ENCODE measurements at regions not wholly inside any gene's neighbourhood (a gene's known extent, or its start where the extent isn't known, plus 50 kb on each side); places are given as distances from the start of the nearest gene placed in this dataset.
"Not testable (repeated sequence)": the region's sequence is repeated elsewhere in the genome, so short reads cannot be mapped to it uniquely, and the experiment has no call there.

GRCh38 chr1:193905288-193906085 is 719.1 kb upstream of the B3GALT2 start:
- DNase-seq (ENCODE audit: low read depth in 1 of 2, low spot score in 1 of 2) = no peak

- no peak for DNase-seq (ENCODE audit: low read depth in 1 of 2, low spot score in 1 of 2)
Observed at GRCh38 chr1:193891788-193892187, 705.4 kb upstream of the B3GALT2 start.

- no peak for DNase-seq (ENCODE audit: low read depth in 1 of 2, low spot score in 1 of 2)
Observed at GRCh38 chr1:193890935-193891334, 704.5 kb upstream of the B3GALT2 start.

GRCh38 chr1:193884848-193885558 is 698.6 kb upstream of the B3GALT2 start:
- DNase-seq (ENCODE audit: low read depth in 1 of 2, low spot score in 1 of 2) = no peak

- DNase-seq (ENCODE audit: low read depth in 1 of 2, low spot score in 1 of 2) = not testable (repeated sequence)
Observed at GRCh38 chr1:193877920-193878319, 691.5 kb upstream of the B3GALT2 start.

GRCh38 chr1:193868425-193868824 is 682.0 kb upstream of the B3GALT2 start:
- no peak for DNase-seq (ENCODE audit: low read depth in 1 of 2, low spot score in 1 of 2)

- no peak for DNase-seq (ENCODE audit: low read depth in 1 of 2, low spot score in 1 of 2)
Observed at GRCh38 chr1:193856261-193856660, 669.8 kb upstream of the B3GALT2 start.

GRCh38 chr1:193850745-193851144 is 664.3 kb upstream of the B3GALT2 start:
- DNase-seq (ENCODE audit: low read depth in 1 of 2, low spot score in 1 of 2) = no peak

- DNase-seq (ENCODE audit: low read depth in 1 of 2, low spot score in 1 of 2) = no peak
Observed at GRCh38 chr1:193846876-193847604, 660.6 kb upstream of the B3GALT2 start.

GRCh38 chr1:193846411-193846810 is 660.0 kb upstream of the B3GALT2 start:
- no peak for DNase-seq (ENCODE audit: low read depth in 1 of 2, low spot score in 1 of 2)

- no peak for DNase-seq (ENCODE audit: low read depth in 1 of 2, low spot score in 1 of 2)
Observed at GRCh38 chr1:193841857-193842256, 655.4 kb upstream of the B3GALT2 start.

- DNase-seq (ENCODE audit: low read depth in 1 of 2, low spot score in 1 of 2) = no peak
Observed at GRCh38 chr1:193831465-193831864, 645.1 kb upstream of the B3GALT2 start.

GRCh38 chr1:193827516-193827915 is 641.1 kb upstream of the B3GALT2 start:
- no peak for DNase-seq (ENCODE audit: low read depth in 1 of 2, low spot score in 1 of 2)

GRCh38 chr1:193819376-193819775 is 633.0 kb upstream of the B3GALT2 start:
- DNase-seq (ENCODE audit: low read depth in 1 of 2, low spot score in 1 of 2) = no peak

GRCh38 chr1:193807208-193807607 is 620.8 kb upstream of the B3GALT2 start:
- no peak for DNase-seq (ENCODE audit: low read depth in 1 of 2, low spot score in 1 of 2)

- DNase-seq (ENCODE audit: low read depth in 1 of 2, low spot score in 1 of 2) = no peak
Observed at GRCh38 chr1:193806079-193807048, 620.0 kb upstream of the B3GALT2 start.

- DNase-seq (ENCODE audit: low read depth in 1 of 2, low spot score in 1 of 2) = no peak
Observed at GRCh38 chr1:193799948-193800690, 613.7 kb upstream of the B3GALT2 start.

- DNase-seq (ENCODE audit: low read depth in 1 of 2, low spot score in 1 of 2) = no peak
Observed at GRCh38 chr1:193799371-193799770, 613.0 kb upstream of the B3GALT2 start.

- no peak for DNase-seq (ENCODE audit: low read depth in 1 of 2, low spot score in 1 of 2)
Observed at GRCh38 chr1:193794239-193794638, 607.8 kb upstream of the B3GALT2 start.

- no peak for DNase-seq (ENCODE audit: low read depth in 1 of 2, low spot score in 1 of 2)
Observed at GRCh38 chr1:193791746-193792145, 605.3 kb upstream of the B3GALT2 start.
